ENCODE measurements at regions not wholly inside any gene's neighbourhood (a gene's known extent, or its start where the extent isn't known, plus 50 kb on each side); places are given as distances from the start of the nearest gene placed in this dataset.

DNA sequence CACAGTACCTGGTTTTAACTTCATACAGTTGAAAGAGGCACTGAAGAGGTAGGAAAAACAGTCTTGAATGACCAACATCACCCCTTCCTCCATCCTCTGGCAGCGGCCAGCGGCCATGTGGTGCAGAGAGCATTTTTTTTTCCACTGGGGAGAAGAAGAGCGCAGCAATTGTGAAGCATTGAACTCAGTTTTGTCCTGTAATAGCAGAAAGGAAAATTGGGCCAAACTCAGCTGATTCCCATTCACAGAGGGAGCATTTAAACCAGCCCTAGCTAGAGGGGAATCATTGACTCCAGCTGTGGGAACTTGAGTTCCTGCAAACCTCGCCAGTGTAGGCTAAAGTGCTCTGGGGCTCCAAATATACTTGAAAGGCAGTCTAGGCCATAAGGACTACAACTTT lies 316.6 kb upstream of the CHST9 start:
- TF ChIP-seq, protein P1, sequence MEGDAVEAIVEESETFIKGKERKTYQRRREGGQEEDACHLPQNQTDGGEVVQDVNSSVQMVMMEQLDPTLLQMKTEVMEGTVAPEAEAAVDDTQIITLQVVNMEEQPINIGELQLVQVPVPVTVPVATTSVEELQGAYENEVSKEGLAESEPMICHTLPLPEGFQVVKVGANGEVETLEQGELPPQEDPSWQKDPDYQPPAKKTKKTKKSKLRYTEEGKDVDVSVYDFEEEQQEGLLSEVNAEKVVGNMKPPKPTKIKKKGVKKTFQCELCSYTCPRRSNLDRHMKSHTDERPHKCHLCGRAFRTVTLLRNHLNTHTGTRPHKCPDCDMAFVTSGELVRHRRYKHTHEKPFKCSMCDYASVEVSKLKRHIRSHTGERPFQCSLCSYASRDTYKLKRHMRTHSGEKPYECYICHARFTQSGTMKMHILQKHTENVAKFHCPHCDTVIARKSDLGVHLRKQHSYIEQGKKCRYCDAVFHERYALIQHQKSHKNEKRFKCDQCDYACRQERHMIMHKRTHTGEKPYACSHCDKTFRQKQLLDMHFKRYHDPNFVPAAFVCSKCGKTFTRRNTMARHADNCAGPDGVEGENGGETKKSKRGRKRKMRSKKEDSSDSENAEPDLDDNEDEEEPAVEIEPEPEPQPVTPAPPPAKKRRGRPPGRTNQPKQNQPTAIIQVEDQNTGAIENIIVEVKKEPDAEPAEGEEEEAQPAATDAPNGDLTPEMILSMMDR (IDR thresholded peaks at IDR 0.05): no peak
- Mint-ChIP-seq H3K36me3 (ENCODE audit: unreplicated experiment) (no peaks in the 10 kb centered on the region), H3K9me3 (ENCODE audit: unreplicated experiment) (peaks cover 5% of the 10 kb centered on the region), H3K27ac (ENCODE audit: unreplicated experiment) (no peak overlapping the region), H3K27me3 (ENCODE audit: unreplicated experiment) (peaks cover 9% of the 10 kb centered on the region), H3K4me1 (ENCODE audit: unreplicated experiment) (no peaks in the 10 kb centered on the region), H3K4me3 (ENCODE audit: unreplicated experiment) (no peak overlapping the region)
- DNase-seq (ENCODE audit: extremely low spot score, unreplicated experiment): no peak

DNA sequence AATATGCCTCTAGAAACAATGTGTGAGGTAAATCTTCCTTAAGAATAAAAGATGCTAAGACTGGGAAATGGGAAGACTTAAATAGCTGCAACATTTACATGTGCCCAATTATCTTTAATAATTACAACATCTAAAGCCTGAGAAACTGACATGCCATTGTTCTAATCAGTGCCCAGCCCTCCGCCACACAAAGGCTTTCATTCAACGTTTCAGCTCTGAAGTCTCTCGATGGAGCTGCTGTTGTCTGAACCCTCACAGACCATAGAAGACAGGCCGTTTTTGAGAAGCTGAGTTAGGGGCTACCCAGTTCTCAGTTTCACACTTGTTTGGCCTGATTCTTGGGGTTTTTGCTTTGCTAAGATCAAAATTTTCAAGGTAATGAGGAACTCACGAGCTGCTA lies 315.4 kb upstream of the CHST9 start:
- TF ChIP-seq, protein P1 (IDR thresholded peaks at IDR 0.05): no peak
- Mint-ChIP-seq H3K9me3 (ENCODE audit: unreplicated experiment) (peaks cover 5% of the 10 kb centered on the region), H3K36me3 (ENCODE audit: unreplicated experiment) (no peaks in the 10 kb centered on the region), H3K27me3 (ENCODE audit: unreplicated experiment) (peaks cover 6% of the 10 kb centered on the region), H3K27ac (ENCODE audit: unreplicated experiment) (no peak overlapping the region), H3K4me1 (ENCODE audit: unreplicated experiment) (no peaks in the 10 kb centered on the region), H3K4me3 (ENCODE audit: unreplicated experiment) (no peak overlapping the region)
- no peak for DNase-seq (ENCODE audit: extremely low spot score, unreplicated experiment)

DNA sequence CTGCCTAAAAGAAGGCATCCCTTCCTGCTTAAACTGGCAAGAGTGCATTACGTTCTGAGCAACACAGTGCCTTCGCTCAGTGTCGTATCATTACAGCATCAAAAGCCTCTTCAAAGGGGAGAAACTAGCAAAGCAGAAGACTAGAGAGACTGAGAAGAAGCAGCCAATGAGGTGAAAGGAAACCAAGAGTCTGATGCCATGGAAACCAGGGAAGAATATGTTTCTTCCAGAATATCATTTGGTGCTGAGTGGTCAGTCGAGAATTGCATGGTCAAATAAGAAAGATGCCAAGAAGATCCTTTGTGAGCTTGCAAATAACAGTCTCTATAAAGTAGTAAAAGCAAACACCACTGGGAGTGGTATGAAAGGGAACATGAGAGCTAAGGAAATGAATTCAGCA lies 312.1 kb upstream of the CHST9 start:
- TF ChIP-seq, protein P1 (IDR thresholded peaks at IDR 0.05): no peak

DNA sequence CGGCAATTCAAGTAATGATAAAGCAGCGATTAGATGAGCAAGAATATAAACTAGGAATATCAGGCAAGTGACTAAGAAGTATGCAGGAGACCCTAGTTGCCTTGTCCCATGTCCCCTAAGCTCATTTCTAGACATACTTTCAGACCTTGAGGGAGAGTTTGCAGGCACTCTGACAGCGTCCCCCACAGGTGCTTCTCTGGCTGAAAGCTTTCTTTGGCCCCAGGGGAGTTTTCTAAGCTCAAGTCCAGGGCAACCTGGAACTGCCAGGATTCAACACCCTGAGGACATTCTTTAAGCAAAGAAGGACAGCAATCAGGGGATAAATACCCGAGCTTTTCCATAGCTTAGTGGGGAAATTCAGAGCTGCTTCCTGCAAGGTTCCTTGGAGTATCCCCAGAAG lies 308.1 kb upstream of the CHST9 start:
- Mint-ChIP-seq H3K27ac (ENCODE audit: unreplicated experiment) (no peak overlapping the region), H3K4me3 (ENCODE audit: unreplicated experiment) (no peak overlapping the region), H3K27me3 (ENCODE audit: unreplicated experiment) (peaks cover 19% of the 10 kb centered on the region), H3K9me3 (ENCODE audit: unreplicated experiment) (no peaks in the 10 kb centered on the region), H3K36me3 (ENCODE audit: unreplicated experiment) (no peaks in the 10 kb centered on the region), H3K4me1 (ENCODE audit: unreplicated experiment) (no peaks in the 10 kb centered on the region)
- TF ChIP-seq, protein P1 (IDR thresholded peaks at IDR 0.05): no peak
- DNase-seq (ENCODE audit: extremely low spot score, unreplicated experiment): no peak

More for the DNA sequence above, 312.1 kb upstream of the CHST9 start:
- DNase-seq (ENCODE audit: extremely low spot score, unreplicated experiment): no peak
- peaks cover 13% of the 10 kb centered on the region for H3K27me3 Mint-ChIP-seq (ENCODE audit: unreplicated experiment)
- no peak overlapping the region for H3K4me3 Mint-ChIP-seq (ENCODE audit: unreplicated experiment)
- no peaks in the 10 kb centered on the region for H3K9me3 Mint-ChIP-seq (ENCODE audit: unreplicated experiment)
- no peaks in the 10 kb centered on the region for H3K36me3 Mint-ChIP-seq (ENCODE audit: unreplicated experiment)
- no peaks in the 10 kb centered on the region for H3K4me1 Mint-ChIP-seq (ENCODE audit: unreplicated experiment)
- H3K27ac Mint-ChIP-seq (ENCODE audit: unreplicated experiment): no peak overlapping the region

DNA sequence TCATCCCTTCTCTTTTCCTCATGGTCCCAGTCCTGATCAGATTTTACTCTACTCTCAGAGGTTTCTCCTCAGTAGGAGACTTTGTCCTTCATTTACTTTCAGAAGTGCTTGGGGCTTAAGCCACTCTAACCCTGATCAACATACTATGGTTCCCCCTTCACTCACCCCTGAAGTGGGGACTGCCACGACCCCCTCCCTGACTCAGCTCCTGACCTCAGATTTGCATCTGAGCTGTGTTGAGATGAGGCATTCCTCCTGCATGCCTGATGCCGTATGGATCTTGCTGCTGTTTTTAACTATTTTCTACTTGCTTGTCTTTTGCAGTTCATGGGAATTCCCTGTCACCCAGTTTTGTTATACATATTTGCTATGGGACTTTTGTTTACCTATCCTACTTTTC lies 306.7 kb upstream of the CHST9 start:
- Mint-ChIP-seq H3K36me3 (ENCODE audit: unreplicated experiment) (no peaks in the 10 kb centered on the region), H3K27ac (ENCODE audit: unreplicated experiment) (no peak overlapping the region), H3K27me3 (ENCODE audit: unreplicated experiment) (peaks cover 19% of the 10 kb centered on the region), H3K4me3 (ENCODE audit: unreplicated experiment) (no peak overlapping the region), H3K9me3 (ENCODE audit: unreplicated experiment) (no peaks in the 10 kb centered on the region), H3K4me1 (ENCODE audit: unreplicated experiment) (no peaks in the 10 kb centered on the region)
- no peak for DNase-seq (ENCODE audit: extremely low spot score, unreplicated experiment)
- TF ChIP-seq, protein P1 (IDR thresholded peaks at IDR 0.05): no peak

Measured in osteocyte (in vitro differentiated cells).